ENCODE measurements at regions not wholly inside any gene's neighbourhood (a gene's known extent, or its start where the extent isn't known, plus 50 kb on each side); places are given as distances from the start of the nearest gene placed in this dataset.

DNA sequence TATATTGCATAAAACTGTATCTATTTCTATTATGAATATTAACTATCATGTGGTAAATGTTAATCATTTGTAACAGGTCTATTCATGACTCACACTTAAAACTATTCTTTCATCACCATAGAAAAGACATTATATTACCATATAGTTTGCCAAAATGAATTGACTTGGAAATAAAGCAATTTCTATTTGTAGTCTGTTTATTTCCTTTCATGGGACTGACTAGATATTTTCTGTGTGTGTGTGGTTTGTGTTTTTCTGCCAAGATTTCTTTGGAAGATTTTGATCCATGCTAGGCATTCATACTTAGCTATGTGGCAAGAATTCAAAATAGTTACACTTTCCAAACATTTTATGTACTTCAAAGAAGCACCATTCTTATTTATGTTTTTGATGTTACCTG lies 522.5 kb upstream of the AGTR1 start:
- Histone ChIP-seq H3K4me3 (ENCODE audit: insufficient read depth, low read depth, low read length) (no peak overlapping the region), H2AFZ (ENCODE audit: low read depth, low read length) (no peak overlapping the region), H4K20me1 (ENCODE audit: insufficient read depth, low read length) (no peaks in the 10 kb centered on the region), H3K27ac (ENCODE audit: low read depth, low read length) (no peak overlapping the region), H3K27me3 (ENCODE audit: insufficient read depth, low read length) (no peaks in the 10 kb centered on the region), H3K4me2 (ENCODE audit: low read length) (no peak overlapping the region), H3K4me1 (ENCODE audit: insufficient read depth, low read length) (no peaks in the 10 kb centered on the region), H3K9ac (ENCODE audit: low read length) (no peak overlapping the region), H3K79me2 (ENCODE audit: insufficient read depth, low read length) (no peaks in the 10 kb centered on the region), H3K36me3 (ENCODE audit: insufficient read depth, low read length) (no peaks in the 10 kb centered on the region), H3K9me3 (ENCODE audit: insufficient read depth, low read depth, low read length) (no peaks in the 10 kb centered on the region)
- Mint-ChIP-seq H3K4me3 (ENCODE audit: unreplicated experiment) (no peak overlapping the region), H3K27me3 (ENCODE audit: low read depth, unreplicated experiment) (no peaks in the 10 kb centered on the region), H3K9me3 (ENCODE audit: unreplicated experiment) (no peaks in the 10 kb centered on the region), H3K27ac (ENCODE audit: unreplicated experiment) (no peak overlapping the region), H3K4me1 (ENCODE audit: low read depth, unreplicated experiment) (peaks cover 8% of the 10 kb centered on the region), H3K36me3 (ENCODE audit: low read depth, unreplicated experiment) (no peaks in the 10 kb centered on the region)
- DNase-seq (ENCODE audit: low read depth) (peak; percentile 78), FAIRE-seq (no peak)
- TF ChIP-seq, protein P1, sequence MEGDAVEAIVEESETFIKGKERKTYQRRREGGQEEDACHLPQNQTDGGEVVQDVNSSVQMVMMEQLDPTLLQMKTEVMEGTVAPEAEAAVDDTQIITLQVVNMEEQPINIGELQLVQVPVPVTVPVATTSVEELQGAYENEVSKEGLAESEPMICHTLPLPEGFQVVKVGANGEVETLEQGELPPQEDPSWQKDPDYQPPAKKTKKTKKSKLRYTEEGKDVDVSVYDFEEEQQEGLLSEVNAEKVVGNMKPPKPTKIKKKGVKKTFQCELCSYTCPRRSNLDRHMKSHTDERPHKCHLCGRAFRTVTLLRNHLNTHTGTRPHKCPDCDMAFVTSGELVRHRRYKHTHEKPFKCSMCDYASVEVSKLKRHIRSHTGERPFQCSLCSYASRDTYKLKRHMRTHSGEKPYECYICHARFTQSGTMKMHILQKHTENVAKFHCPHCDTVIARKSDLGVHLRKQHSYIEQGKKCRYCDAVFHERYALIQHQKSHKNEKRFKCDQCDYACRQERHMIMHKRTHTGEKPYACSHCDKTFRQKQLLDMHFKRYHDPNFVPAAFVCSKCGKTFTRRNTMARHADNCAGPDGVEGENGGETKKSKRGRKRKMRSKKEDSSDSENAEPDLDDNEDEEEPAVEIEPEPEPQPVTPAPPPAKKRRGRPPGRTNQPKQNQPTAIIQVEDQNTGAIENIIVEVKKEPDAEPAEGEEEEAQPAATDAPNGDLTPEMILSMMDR (IDR thresholded peaks at IDR 0.05; ENCODE audit: insufficient read depth, low read depth, low read length): no peak
- TF ChIP-seq EZH2 (IDR thresholded peaks at IDR 0.05; ENCODE audit: insufficient read depth, low read length): no peak

GRCh38 chr3:148178503-148178902 lies 519.2 kb upstream of the AGTR1 start:
- Mint-ChIP-seq H3K4me3 (ENCODE audit: unreplicated experiment) (no peak overlapping the region), H3K9me3 (ENCODE audit: unreplicated experiment) (no peaks in the 10 kb centered on the region), H3K4me1 (ENCODE audit: low read depth, unreplicated experiment) (peaks cover 8% of the 10 kb centered on the region), H3K27ac (ENCODE audit: unreplicated experiment) (no peak overlapping the region), H3K36me3 (ENCODE audit: low read depth, unreplicated experiment) (no peaks in the 10 kb centered on the region), H3K27me3 (ENCODE audit: low read depth, unreplicated experiment) (no peaks in the 10 kb centered on the region)
- no peak overlapping the region for H2AFZ ChIP-seq (ENCODE audit: low read depth, low read length)
- no peaks in the 10 kb centered on the region for H3K4me1 ChIP-seq (ENCODE audit: insufficient read depth, low read length)
- DNase-seq (ENCODE audit: low read depth): peak; percentile 3
- H3K4me2 ChIP-seq (ENCODE audit: low read length): no peak overlapping the region
- H3K79me2 ChIP-seq (ENCODE audit: insufficient read depth, low read length): no peaks in the 10 kb centered on the region
- H3K27ac ChIP-seq (ENCODE audit: low read depth, low read length): no peak overlapping the region
- H3K9me3 ChIP-seq (ENCODE audit: insufficient read depth, low read depth, low read length): no peaks in the 10 kb centered on the region
- H3K27me3 ChIP-seq (ENCODE audit: insufficient read depth, low read length): no peaks in the 10 kb centered on the region
- TF ChIP-seq EZH2 (IDR thresholded peaks at IDR 0.05; ENCODE audit: insufficient read depth, low read length): no peak
- TF ChIP-seq, protein P1 (IDR thresholded peaks at IDR 0.05; ENCODE audit: insufficient read depth, low read depth, low read length): no peak
- no peak overlapping the region for H3K4me3 ChIP-seq (ENCODE audit: insufficient read depth, low read depth, low read length)
- no peak for FAIRE-seq
- no peaks in the 10 kb centered on the region for H3K36me3 ChIP-seq (ENCODE audit: insufficient read depth, low read length)
- no peaks in the 10 kb centered on the region for H4K20me1 ChIP-seq (ENCODE audit: insufficient read depth, low read length)
- no peak overlapping the region for H3K9ac ChIP-seq (ENCODE audit: low read length)

DNA sequence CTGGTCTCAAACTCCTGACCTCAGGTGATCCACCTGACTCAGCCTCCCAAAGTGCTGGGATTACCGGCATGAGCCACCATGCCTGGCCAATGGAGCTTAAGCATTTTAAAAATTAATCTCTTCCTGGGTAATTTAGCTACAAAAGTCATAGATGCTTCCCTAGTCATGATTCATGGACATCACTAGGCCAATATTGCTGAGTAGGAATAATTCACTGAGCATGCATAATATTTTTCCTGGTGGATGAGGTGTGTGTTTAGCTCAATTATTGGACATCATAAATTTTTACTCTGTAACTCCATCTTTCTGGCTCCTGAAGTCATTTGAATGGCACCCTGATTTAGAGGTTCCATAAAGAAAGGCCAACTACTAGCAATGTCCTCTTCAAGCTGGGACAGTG lies 512.9 kb upstream of the AGTR1 start:
- FAIRE-seq (no peak), DNase-seq (ENCODE audit: low read depth) (no peak)
- no peaks in the 10 kb centered on the region for H3K79me2 ChIP-seq (ENCODE audit: insufficient read depth, low read length)
- H3K27ac ChIP-seq (ENCODE audit: low read depth, low read length): no peak overlapping the region
- no peaks in the 10 kb centered on the region for H3K27me3 ChIP-seq (ENCODE audit: insufficient read depth, low read length)
- H3K4me1 ChIP-seq (ENCODE audit: insufficient read depth, low read length): no peaks in the 10 kb centered on the region
- Mint-ChIP-seq H3K27ac (ENCODE audit: unreplicated experiment) (no peak overlapping the region), H3K9me3 (ENCODE audit: unreplicated experiment) (no peaks in the 10 kb centered on the region), H3K27me3 (ENCODE audit: low read depth, unreplicated experiment) (no peaks in the 10 kb centered on the region), H3K4me3 (ENCODE audit: unreplicated experiment) (no peak overlapping the region), H3K36me3 (ENCODE audit: low read depth, unreplicated experiment) (no peaks in the 10 kb centered on the region), H3K4me1 (ENCODE audit: low read depth, unreplicated experiment) (peaks cover 5% of the 10 kb centered on the region)
- H3K4me3 ChIP-seq (ENCODE audit: insufficient read depth, low read depth, low read length): no peak overlapping the region
- H3K4me2 ChIP-seq (ENCODE audit: low read length): no peak overlapping the region
- no peaks in the 10 kb centered on the region for H3K36me3 ChIP-seq (ENCODE audit: insufficient read depth, low read length)
- H3K9ac ChIP-seq (ENCODE audit: low read length): no peak overlapping the region
- TF ChIP-seq, protein P1 (IDR thresholded peaks at IDR 0.05; ENCODE audit: insufficient read depth, low read depth, low read length): no peak
- no peak for TF ChIP-seq EZH2 (IDR thresholded peaks at IDR 0.05; ENCODE audit: insufficient read depth, low read length)
- H2AFZ ChIP-seq (ENCODE audit: low read depth, low read length): no peak overlapping the region
- H3K9me3 ChIP-seq (ENCODE audit: insufficient read depth, low read depth, low read length): no peaks in the 10 kb centered on the region
- no peaks in the 10 kb centered on the region for H4K20me1 ChIP-seq (ENCODE audit: insufficient read depth, low read length)
